Chondrocyte (in vitro differentiated cells): ENCODE measurements at regions not wholly inside any gene's neighbourhood (a gene's known extent, or its start where the extent isn't known, plus 50 kb on each side); places are given as distances from the start of the nearest gene placed in this dataset.

Experiments
- DNase-seq: peaks from one replicate; pipeline ENCODE4 v3.0.0; 2021; ENCODE audit warnings: mixed read lengths, low spot score
- H3K27ac Mint-ChIP-seq: one replicate; pipeline ENCODE4 v1.8.0; 2021; ENCODE audit warnings: mild to moderate bottlenecking, moderate library complexity, mixed read lengths; ENCODE audit not compliant: unreplicated experiment
- H3K27me3 Mint-ChIP-seq: 2 replicates; pipeline ENCODE4 v1.8.0; 2021; ENCODE audit warnings: low read depth, mixed read lengths
- H3K36me3 Mint-ChIP-seq: 2 replicates; pipeline ENCODE4 v1.8.0; 2021; ENCODE audit warnings: low read depth, mixed read lengths
- H3K4me1 Mint-ChIP-seq: 2 replicates; pipeline ENCODE4 v1.8.0; 2021; ENCODE audit warnings: low read depth, mild to moderate bottlenecking, mixed read lengths
- H3K4me3 Mint-ChIP-seq: one replicate; pipeline ENCODE4 v1.8.0; 2021; ENCODE audit warnings: mild to moderate bottlenecking, moderate library complexity, mixed read lengths; ENCODE audit not compliant: unreplicated experiment
- H3K9me3 Mint-ChIP-seq: 2 replicates; pipeline ENCODE4 v1.8.0; 2021; ENCODE audit warnings: low read depth, mixed read lengths
- CTCF ChIP-seq: fragments of 200-600 bp; sonication (generic); IDR thresholded peaks from 2 replicates; pipeline ENCODE4 v1.5.0; 2021; ENCODE audit warnings: antibody characterized with exemption, mild to moderate bottlenecking, moderate library complexity

- TF ChIP-seq CTCF, result no peak
- Mint-ChIP-seq H3K9me3 (peaks cover 12% of the 10 kb centered on the region), H3K4me1 (peaks cover 30% of the 10 kb centered on the region), H3K4me3 (no peak overlapping the region), H3K27me3 (no peaks in the 10 kb centered on the region), H3K27ac (no peak overlapping the region), H3K36me3 (peaks cover 8% of the 10 kb centered on the region)
- DNase-seq, result no peak
Measured at GRCh38 chr1:70877343-70877742, 170.3 kb downstream of the PTGER3 start.

GRCh38 chr1:70887936-70888335 lies 159.7 kb downstream of the PTGER3 start:
- DNase-seq, result no peak
- Mint-ChIP-seq H3K36me3 (no peaks in the 10 kb centered on the region), H3K27me3 (peaks cover 8% of the 10 kb centered on the region), H3K27ac (no peak overlapping the region), H3K4me1 (peaks cover 18% of the 10 kb centered on the region), H3K4me3 (no peak overlapping the region), H3K9me3 (no peaks in the 10 kb centered on the region)
- TF ChIP-seq CTCF, result no peak

GRCh38 chr1:70888722-70889121 lies 158.9 kb downstream of the PTGER3 start:
- TF ChIP-seq CTCF, result no peak
- no peak for DNase-seq
- H3K4me1 Mint-ChIP-seq, result peaks cover 18% of the 10 kb centered on the region
- H3K4me3 Mint-ChIP-seq, result no peak overlapping the region
- H3K27ac Mint-ChIP-seq, result no peak overlapping the region
- no peaks in the 10 kb centered on the region for H3K36me3 Mint-ChIP-seq
- peaks cover 8% of the 10 kb centered on the region for H3K27me3 Mint-ChIP-seq
- no peaks in the 10 kb centered on the region for H3K9me3 Mint-ChIP-seq

- no peak overlapping the region for H3K4me3 Mint-ChIP-seq
- no peak overlapping the region for H3K27ac Mint-ChIP-seq
- DNase-seq, result no peak
- H3K4me1 Mint-ChIP-seq, result peaks cover 15% of the 10 kb centered on the region
- H3K27me3 Mint-ChIP-seq, result peaks cover 9% of the 10 kb centered on the region
- H3K9me3 Mint-ChIP-seq, result no peaks in the 10 kb centered on the region
- no peaks in the 10 kb centered on the region for H3K36me3 Mint-ChIP-seq
- no peak for TF ChIP-seq CTCF
Measured at GRCh38 chr1:70890408-70890807, 157.2 kb downstream of the PTGER3 start.

- no peak overlapping the region for H3K4me3 Mint-ChIP-seq
- TF ChIP-seq CTCF, result no peak
- peaks cover 18% of the 10 kb centered on the region for H3K4me1 Mint-ChIP-seq
- no peaks in the 10 kb centered on the region for H3K36me3 Mint-ChIP-seq
- no peaks in the 10 kb centered on the region for H3K9me3 Mint-ChIP-seq
- H3K27ac Mint-ChIP-seq, result no peak overlapping the region
- no peak for DNase-seq
- H3K27me3 Mint-ChIP-seq, result peaks cover 9% of the 10 kb centered on the region
Measured at GRCh38 chr1:70891051-70891843, 156.4 kb downstream of the PTGER3 start.
